ENCODE measurements at regions not wholly inside any gene's neighbourhood (a gene's known extent, or its start where the extent isn't known, plus 50 kb on each side); places are given as distances from the start of the nearest gene placed in this dataset.

DNA sequence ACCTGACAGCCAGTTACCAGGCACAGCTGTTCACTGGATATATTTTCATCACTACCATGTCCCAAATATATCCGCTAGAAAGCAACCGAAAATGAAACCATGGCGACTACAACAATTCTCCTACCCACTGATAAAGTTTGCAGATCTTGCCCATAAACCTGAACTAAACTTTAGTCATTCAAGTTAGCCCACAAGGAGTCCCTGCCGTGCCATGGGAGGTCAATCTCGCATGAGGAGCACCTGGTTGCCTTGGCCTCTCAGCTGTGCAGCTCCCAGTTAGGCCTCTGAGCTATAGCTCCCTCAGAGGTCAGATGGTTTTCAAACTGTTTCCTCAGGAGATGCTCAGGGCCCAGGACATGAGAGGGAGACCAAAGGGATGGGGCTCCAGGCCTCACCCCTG is 211.1 kb upstream of the RNF32 start:
- TF ChIP-seq POLR2AphosphoS5 (IDR thresholded peaks at IDR 0.05) (no peak), EP300 (IDR thresholded peaks at IDR 0.05) (no peak), POLR2A (IDR thresholded peaks at IDR 0.05) (no peak)
- TF ChIP-seq, protein P1, sequence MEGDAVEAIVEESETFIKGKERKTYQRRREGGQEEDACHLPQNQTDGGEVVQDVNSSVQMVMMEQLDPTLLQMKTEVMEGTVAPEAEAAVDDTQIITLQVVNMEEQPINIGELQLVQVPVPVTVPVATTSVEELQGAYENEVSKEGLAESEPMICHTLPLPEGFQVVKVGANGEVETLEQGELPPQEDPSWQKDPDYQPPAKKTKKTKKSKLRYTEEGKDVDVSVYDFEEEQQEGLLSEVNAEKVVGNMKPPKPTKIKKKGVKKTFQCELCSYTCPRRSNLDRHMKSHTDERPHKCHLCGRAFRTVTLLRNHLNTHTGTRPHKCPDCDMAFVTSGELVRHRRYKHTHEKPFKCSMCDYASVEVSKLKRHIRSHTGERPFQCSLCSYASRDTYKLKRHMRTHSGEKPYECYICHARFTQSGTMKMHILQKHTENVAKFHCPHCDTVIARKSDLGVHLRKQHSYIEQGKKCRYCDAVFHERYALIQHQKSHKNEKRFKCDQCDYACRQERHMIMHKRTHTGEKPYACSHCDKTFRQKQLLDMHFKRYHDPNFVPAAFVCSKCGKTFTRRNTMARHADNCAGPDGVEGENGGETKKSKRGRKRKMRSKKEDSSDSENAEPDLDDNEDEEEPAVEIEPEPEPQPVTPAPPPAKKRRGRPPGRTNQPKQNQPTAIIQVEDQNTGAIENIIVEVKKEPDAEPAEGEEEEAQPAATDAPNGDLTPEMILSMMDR (IDR thresholded peaks at IDR 0.05): no peak

Measured in upper lobe of left lung (tissue), 4 donors.